ENCODE measurements at regions not wholly inside any gene's neighbourhood (a gene's known extent, or its start where the extent isn't known, plus 50 kb on each side); places are given as distances from the start of the nearest gene placed in this dataset.

DNA sequence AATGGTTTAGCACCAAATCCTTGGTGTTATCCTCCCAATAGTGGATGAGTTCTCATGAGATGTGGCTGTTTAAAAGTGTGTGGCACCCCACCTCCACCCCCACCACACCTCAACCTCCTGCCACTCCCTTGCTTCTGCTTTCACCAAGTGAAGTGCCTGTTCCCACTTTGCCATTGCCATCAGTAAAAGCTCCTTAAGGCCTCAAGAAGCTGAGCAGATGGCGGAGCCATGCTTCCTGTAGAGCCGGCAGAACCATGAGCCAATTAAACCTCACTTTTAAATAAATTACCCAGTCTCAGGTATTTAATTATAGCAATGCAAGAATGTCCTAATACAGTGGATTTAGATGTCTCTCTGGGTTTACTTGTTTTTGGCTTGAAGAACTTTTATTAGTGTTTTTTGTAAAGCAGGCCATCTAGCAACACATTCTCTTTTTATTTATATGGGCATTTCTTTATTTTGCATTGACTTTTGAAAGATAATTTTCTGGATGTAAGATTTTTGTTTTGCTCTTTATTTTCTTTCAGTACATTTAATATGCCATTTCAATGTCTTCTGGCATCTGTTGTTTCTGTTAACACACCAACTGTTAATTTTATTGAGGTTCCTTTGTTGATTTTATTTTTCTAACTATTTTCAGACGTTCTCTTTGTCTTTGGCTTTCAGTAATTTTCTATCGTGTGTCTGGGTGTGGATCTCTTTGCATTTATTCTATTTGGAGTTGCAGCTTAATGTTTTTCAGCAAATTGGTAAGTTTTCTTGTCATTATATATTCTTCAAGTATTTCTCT lies 724.5 kb upstream of the CNTN5 start:
- TF ChIP-seq, protein P1, sequence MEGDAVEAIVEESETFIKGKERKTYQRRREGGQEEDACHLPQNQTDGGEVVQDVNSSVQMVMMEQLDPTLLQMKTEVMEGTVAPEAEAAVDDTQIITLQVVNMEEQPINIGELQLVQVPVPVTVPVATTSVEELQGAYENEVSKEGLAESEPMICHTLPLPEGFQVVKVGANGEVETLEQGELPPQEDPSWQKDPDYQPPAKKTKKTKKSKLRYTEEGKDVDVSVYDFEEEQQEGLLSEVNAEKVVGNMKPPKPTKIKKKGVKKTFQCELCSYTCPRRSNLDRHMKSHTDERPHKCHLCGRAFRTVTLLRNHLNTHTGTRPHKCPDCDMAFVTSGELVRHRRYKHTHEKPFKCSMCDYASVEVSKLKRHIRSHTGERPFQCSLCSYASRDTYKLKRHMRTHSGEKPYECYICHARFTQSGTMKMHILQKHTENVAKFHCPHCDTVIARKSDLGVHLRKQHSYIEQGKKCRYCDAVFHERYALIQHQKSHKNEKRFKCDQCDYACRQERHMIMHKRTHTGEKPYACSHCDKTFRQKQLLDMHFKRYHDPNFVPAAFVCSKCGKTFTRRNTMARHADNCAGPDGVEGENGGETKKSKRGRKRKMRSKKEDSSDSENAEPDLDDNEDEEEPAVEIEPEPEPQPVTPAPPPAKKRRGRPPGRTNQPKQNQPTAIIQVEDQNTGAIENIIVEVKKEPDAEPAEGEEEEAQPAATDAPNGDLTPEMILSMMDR (IDR thresholded peaks at IDR 0.05), result no peak
- TF ChIP-seq EZH2 (IDR thresholded peaks at IDR 0.05), result no peak
